ENCODE measurements at regions not wholly inside any gene's neighbourhood (a gene's known extent, or its start where the extent isn't known, plus 50 kb on each side); places are given as distances from the start of the nearest gene placed in this dataset.

- no peak overlapping the region for H3K4me3 ChIP-seq (ENCODE audit: low read depth, low read length)
- no peak for DNase-seq (ENCODE audit: low read depth)
- TF ChIP-seq MAX (IDR thresholded peaks at IDR 0.05; ENCODE audit: low read depth, low read length) (no peak), CTCF (IDR thresholded peaks at IDR 0.05; ENCODE audit: low read depth, low read length) (no peak), POLR2A (IDR thresholded peaks at IDR 0.05; ENCODE audit: extremely low read depth, insufficient read length) (no peak), MYC (IDR thresholded peaks at IDR 0.05; ENCODE audit: low read depth, low read length) (no peak)
Observed at GRCh38 chr11:113626736-113627135, 79.4 kb downstream of the TMPRSS5 start.

- no peak for DNase-seq (ENCODE audit: low read depth)
- TF ChIP-seq MYC (IDR thresholded peaks at IDR 0.05; ENCODE audit: low read depth, low read length) = no peak
- TF ChIP-seq MAX (IDR thresholded peaks at IDR 0.05; ENCODE audit: low read depth, low read length) = no peak
- no peak for TF ChIP-seq CTCF (IDR thresholded peaks at IDR 0.05; ENCODE audit: low read depth, low read length)
- no peak for TF ChIP-seq POLR2A (IDR thresholded peaks at IDR 0.05; ENCODE audit: extremely low read depth, insufficient read length)
- no peak overlapping the region for H3K4me3 ChIP-seq (ENCODE audit: low read depth, low read length)
Observed at GRCh38 chr11:113623114-113623513, 83.0 kb downstream of the TMPRSS5 start.

GRCh38 chr11:113618360-113618759 is 87.7 kb downstream of the TMPRSS5 start:
- DNase-seq (ENCODE audit: low read depth) = no peak
- H3K4me3 ChIP-seq (ENCODE audit: low read depth, low read length) = no peak overlapping the region

GRCh38 chr11:113615773-113616172 is 90.3 kb downstream of the TMPRSS5 start:
- no peak for DNase-seq (ENCODE audit: low read depth)
- TF ChIP-seq POLR2A (IDR thresholded peaks at IDR 0.05; ENCODE audit: extremely low read depth, insufficient read length) (no peak), MAX (IDR thresholded peaks at IDR 0.05; ENCODE audit: low read depth, low read length) (no peak), CTCF (IDR thresholded peaks at IDR 0.05; ENCODE audit: low read depth, low read length) (no peak), MYC (IDR thresholded peaks at IDR 0.05; ENCODE audit: low read depth, low read length) (no peak)
- no peak overlapping the region for H3K4me3 ChIP-seq (ENCODE audit: low read depth, low read length)

More at GRCh38 chr11:113618360-113618759, 87.7 kb downstream of the TMPRSS5 start:
- TF ChIP-seq MAX (IDR thresholded peaks at IDR 0.05; ENCODE audit: low read depth, low read length) (no peak), MYC (IDR thresholded peaks at IDR 0.05; ENCODE audit: low read depth, low read length) (no peak), POLR2A (IDR thresholded peaks at IDR 0.05; ENCODE audit: extremely low read depth, insufficient read length) (no peak), CTCF (IDR thresholded peaks at IDR 0.05; ENCODE audit: low read depth, low read length) (no peak)

- no peak for TF ChIP-seq POLR2A (IDR thresholded peaks at IDR 0.05; ENCODE audit: extremely low read depth, insufficient read length)
- no peak for TF ChIP-seq MYC (IDR thresholded peaks at IDR 0.05; ENCODE audit: low read depth, low read length)
- TF ChIP-seq CTCF (IDR thresholded peaks at IDR 0.05; ENCODE audit: low read depth, low read length) = no peak
- TF ChIP-seq MAX (IDR thresholded peaks at IDR 0.05; ENCODE audit: low read depth, low read length) = no peak
- no peak overlapping the region for H3K4me3 ChIP-seq (ENCODE audit: low read depth, low read length)
- no peak for DNase-seq (ENCODE audit: low read depth)
Observed at GRCh38 chr11:113615098-113615497, 91.0 kb downstream of the TMPRSS5 start.

GRCh38 chr11:113614097-113614496 is 92.0 kb downstream of the TMPRSS5 start:
- no peak for DNase-seq (ENCODE audit: low read depth)
- TF ChIP-seq MAX (IDR thresholded peaks at IDR 0.05; ENCODE audit: low read depth, low read length) (no peak), CTCF (IDR thresholded peaks at IDR 0.05; ENCODE audit: low read depth, low read length) (no peak), POLR2A (IDR thresholded peaks at IDR 0.05; ENCODE audit: extremely low read depth, insufficient read length) (no peak), MYC (IDR thresholded peaks at IDR 0.05; ENCODE audit: low read depth, low read length) (no peak)
- H3K4me3 ChIP-seq (ENCODE audit: low read depth, low read length) = no peak overlapping the region

Data from NB4 (cell line).